NB4 (cell line): ENCODE measurements at regions not wholly inside any gene's neighbourhood (a gene's known extent, or its start where the extent isn't known, plus 50 kb on each side); places are given as distances from the start of the nearest gene placed in this dataset.

Experiments
- POLR2A ChIP-seq: IDR thresholded peaks from 2 replicates; pipeline ENCODE4 v1.6.1; 2011; ENCODE audit warnings: mild to moderate bottlenecking; ENCODE audit not compliant: insufficient read length; ENCODE audit errors: extremely low read depth
- TF ChIP-seq, protein P1 (sequence below): IDR thresholded peaks from one replicate; pipeline ENCODE4 v1.5.1; 2012; ENCODE audit warnings: low read depth, low read length

GRCh38 chr2:37752766-37753165, 81.3 kb upstream of the CDC42EP3 start:
- no peak for TF ChIP-seq POLR2A
- TF ChIP-seq, protein P1, sequence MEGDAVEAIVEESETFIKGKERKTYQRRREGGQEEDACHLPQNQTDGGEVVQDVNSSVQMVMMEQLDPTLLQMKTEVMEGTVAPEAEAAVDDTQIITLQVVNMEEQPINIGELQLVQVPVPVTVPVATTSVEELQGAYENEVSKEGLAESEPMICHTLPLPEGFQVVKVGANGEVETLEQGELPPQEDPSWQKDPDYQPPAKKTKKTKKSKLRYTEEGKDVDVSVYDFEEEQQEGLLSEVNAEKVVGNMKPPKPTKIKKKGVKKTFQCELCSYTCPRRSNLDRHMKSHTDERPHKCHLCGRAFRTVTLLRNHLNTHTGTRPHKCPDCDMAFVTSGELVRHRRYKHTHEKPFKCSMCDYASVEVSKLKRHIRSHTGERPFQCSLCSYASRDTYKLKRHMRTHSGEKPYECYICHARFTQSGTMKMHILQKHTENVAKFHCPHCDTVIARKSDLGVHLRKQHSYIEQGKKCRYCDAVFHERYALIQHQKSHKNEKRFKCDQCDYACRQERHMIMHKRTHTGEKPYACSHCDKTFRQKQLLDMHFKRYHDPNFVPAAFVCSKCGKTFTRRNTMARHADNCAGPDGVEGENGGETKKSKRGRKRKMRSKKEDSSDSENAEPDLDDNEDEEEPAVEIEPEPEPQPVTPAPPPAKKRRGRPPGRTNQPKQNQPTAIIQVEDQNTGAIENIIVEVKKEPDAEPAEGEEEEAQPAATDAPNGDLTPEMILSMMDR, result no peak
